GM23338 (cell line): ENCODE measurements at regions not wholly inside any gene's neighbourhood (a gene's known extent, or its start where the extent isn't known, plus 50 kb on each side); places are given as distances from the start of the nearest gene placed in this dataset.

ENCODE experiments used
- CREB1 ChIP-seq: fragments of 250-450 bp; sonication (Bioruptor Pico); IDR thresholded peaks from 2 replicates; pipeline ENCODE4 v1.5.0; 2020; ENCODE audit warnings: low read depth, mild to moderate bottlenecking, moderate library complexity
- EZH2 ChIP-seq: fragments of 200-600 bp; sonication (generic); IDR thresholded peaks from one replicate; pipeline ENCODE4 v1.8.0; 2017; ENCODE audit warnings: antibody characterized with exemption, mild to moderate bottlenecking, low read depth; ENCODE audit not compliant: unreplicated experiment
- EZH2phosphoT487 ChIP-seq: fragments of 200-600 bp; sonication (generic); IDR thresholded peaks from one replicate; pipeline ENCODE4 v1.8.1; 2018; ENCODE audit warnings: antibody characterized with exemption; ENCODE audit not compliant: unreplicated experiment
- JUNB ChIP-seq: IDR thresholded peaks from one replicate; pipeline ENCODE4 v1.6.1; 2016; ENCODE audit warnings: antibody characterized with exemption; ENCODE audit not compliant: unreplicated experiment
- POLR2AphosphoS5 ChIP-seq: IDR thresholded peaks from 2 replicates; pipeline ENCODE4 v1.6.1; 2016; ENCODE audit warnings: antibody characterized with exemption, low read depth
- STAT1 ChIP-seq: IDR thresholded peaks from one replicate; pipeline ENCODE4 v1.6.1; 2016; ENCODE audit warnings: antibody characterized with exemption; ENCODE audit not compliant: unreplicated experiment
- TF ChIP-seq, protein P1 (sequence below), 2 experiments: fragments of 200-600 bp in 1 of 2; sonication (generic) in 1 of 2; conservative IDR thresholded peaks; 2 replicates each; pipeline versions ENCODE4 v1.5.1 to v1.6.1; 2016 to 2017; ENCODE audit warnings: antibody characterized with exemption in 2 of 2, low read depth in 2 of 2, mild to moderate bottlenecking in 2 of 2, moderate library complexity in 1 of 2
- TF ChIP-seq, protein P2 (sequence below): IDR thresholded peaks from one replicate; pipeline ENCODE4 v1.6.1; 2018; ENCODE audit warnings: antibody characterized with exemption; ENCODE audit not compliant: unreplicated experiment

DNA sequence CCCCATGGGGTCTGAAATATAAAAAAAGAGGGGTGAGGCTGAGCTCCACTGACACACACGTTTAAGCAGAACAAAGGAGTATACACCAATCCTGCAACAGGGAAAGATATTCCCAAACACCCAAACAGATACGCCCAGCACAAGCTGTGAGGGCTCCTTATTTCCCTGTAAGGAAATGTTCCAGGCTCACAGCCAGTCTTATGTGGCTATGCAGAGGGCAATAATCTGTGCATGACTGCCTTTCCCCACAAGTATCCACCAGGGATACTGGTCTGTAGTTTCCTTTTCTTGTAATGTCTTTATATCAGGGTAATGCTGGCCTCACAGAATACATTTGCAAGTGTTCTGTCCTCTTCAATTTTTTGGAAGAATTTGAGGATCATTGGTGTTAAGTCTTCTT, 141.7 kb upstream of the DAAM1 start:
- TF ChIP-seq, protein P1, sequence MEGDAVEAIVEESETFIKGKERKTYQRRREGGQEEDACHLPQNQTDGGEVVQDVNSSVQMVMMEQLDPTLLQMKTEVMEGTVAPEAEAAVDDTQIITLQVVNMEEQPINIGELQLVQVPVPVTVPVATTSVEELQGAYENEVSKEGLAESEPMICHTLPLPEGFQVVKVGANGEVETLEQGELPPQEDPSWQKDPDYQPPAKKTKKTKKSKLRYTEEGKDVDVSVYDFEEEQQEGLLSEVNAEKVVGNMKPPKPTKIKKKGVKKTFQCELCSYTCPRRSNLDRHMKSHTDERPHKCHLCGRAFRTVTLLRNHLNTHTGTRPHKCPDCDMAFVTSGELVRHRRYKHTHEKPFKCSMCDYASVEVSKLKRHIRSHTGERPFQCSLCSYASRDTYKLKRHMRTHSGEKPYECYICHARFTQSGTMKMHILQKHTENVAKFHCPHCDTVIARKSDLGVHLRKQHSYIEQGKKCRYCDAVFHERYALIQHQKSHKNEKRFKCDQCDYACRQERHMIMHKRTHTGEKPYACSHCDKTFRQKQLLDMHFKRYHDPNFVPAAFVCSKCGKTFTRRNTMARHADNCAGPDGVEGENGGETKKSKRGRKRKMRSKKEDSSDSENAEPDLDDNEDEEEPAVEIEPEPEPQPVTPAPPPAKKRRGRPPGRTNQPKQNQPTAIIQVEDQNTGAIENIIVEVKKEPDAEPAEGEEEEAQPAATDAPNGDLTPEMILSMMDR (conservative IDR thresholded peaks at IDR 0.05; ENCODE audit: low read depth in 2 of 2), result no peak
- no peak for TF ChIP-seq CREB1 (CRISPR knock-in tag)
- TF ChIP-seq POLR2AphosphoS5, result no peak
- no peak for TF ChIP-seq EZH2
- TF ChIP-seq, protein P2, sequence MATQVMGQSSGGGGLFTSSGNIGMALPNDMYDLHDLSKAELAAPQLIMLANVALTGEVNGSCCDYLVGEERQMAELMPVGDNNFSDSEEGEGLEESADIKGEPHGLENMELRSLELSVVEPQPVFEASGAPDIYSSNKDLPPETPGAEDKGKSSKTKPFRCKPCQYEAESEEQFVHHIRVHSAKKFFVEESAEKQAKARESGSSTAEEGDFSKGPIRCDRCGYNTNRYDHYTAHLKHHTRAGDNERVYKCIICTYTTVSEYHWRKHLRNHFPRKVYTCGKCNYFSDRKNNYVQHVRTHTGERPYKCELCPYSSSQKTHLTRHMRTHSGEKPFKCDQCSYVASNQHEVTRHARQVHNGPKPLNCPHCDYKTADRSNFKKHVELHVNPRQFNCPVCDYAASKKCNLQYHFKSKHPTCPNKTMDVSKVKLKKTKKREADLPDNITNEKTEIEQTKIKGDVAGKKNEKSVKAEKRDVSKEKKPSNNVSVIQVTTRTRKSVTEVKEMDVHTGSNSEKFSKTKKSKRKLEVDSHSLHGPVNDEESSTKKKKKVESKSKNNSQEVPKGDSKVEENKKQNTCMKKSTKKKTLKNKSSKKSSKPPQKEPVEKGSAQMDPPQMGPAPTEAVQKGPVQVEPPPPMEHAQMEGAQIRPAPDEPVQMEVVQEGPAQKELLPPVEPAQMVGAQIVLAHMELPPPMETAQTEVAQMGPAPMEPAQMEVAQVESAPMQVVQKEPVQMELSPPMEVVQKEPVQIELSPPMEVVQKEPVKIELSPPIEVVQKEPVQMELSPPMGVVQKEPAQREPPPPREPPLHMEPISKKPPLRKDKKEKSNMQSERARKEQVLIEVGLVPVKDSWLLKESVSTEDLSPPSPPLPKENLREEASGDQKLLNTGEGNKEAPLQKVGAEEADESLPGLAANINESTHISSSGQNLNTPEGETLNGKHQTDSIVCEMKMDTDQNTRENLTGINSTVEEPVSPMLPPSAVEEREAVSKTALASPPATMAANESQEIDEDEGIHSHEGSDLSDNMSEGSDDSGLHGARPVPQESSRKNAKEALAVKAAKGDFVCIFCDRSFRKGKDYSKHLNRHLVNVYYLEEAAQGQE, result no peak
- no peak for TF ChIP-seq EZH2phosphoT487
- TF ChIP-seq STAT1, result no peak
- TF ChIP-seq JUNB, result no peak
